BE2C (cell line): ENCODE measurements at regions not wholly inside any gene's neighbourhood (a gene's known extent, or its start where the extent isn't known, plus 50 kb on each side); places are given as distances from the start of the nearest gene placed in this dataset.

Source experiments
- DNase-seq: peaks from one replicate; pipeline ENCODE4 v3.0.0-alpha.2; 2020
- H3K27me3 ChIP-seq: fragments of 250-450 bp; sonication (Bioruptor Pico); 2 replicates; pipeline ENCODE4 v1.5.1; 2020; ENCODE audit warnings: mild to moderate bottlenecking
- H3K36me3 ChIP-seq: fragments of 250-450 bp; sonication (Bioruptor Pico); 2 replicates; pipeline ENCODE4 v1.5.1; 2020; ENCODE audit warnings: mild to moderate bottlenecking
- H3K4me1 ChIP-seq: fragments of 250-450 bp; sonication (Bioruptor Pico); 2 replicates; pipeline ENCODE4 v1.5.1; 2020
- H3K4me3 ChIP-seq: 2 replicates; pipeline ENCODE4 v1.5.1; 2011; ENCODE audit warnings: low read depth, low read length
- H3K9me3 ChIP-seq: fragments of 250-450 bp; sonication (Bioruptor Pico); 2 replicates; pipeline ENCODE4 v1.5.1; 2020
- CTCF ChIP-seq: IDR thresholded peaks from 2 replicates; pipeline ENCODE4 v1.5.1; 2012; ENCODE audit warnings: mild to moderate bottlenecking, low read depth, low read length

DNA sequence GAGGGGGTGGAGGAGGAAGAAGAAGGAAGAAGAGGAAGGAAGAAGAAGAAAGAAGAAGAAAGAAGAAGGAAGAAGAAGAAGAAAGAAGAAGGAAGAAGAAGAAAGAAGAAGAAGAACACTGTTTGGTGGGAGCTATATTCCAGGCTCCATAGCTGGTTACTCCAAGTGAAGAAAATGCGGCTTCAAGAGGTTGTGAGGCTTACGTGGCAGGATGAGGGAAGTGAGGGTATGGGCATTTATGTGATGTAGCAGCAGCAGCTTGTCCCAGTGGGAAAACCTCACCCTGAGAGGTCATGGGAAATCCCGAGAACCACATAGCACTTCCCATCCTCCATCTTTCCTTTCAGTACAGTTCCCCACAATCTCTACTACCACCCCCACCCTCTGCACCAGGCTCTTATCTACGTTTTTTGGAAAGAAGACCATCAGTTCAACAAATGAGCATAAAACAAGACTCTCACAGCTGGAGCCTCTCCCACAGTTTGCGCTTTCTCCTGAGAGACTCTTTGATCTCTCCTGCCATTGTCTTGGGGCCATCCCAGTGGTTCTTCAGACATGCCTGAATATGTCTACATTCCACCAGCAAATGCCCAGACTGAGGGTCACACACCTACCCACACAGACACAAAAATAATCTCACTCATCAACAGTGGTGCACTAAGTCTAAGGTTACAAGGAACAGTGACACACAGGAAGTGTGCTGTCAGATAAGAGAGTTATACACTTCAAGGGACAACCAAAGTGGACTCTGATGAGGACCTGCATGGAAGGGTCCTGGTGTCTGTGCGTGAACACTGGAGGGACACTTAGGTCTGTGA is 77.9 kb upstream of the KCNJ15 start:
- no peaks in the 10 kb centered on the region for H3K27me3 ChIP-seq
- DNase-seq = no peak
- H3K36me3 ChIP-seq = no peaks in the 10 kb centered on the region
- no peak overlapping the region for H3K4me3 ChIP-seq
- H3K4me1 ChIP-seq = no peaks in the 10 kb centered on the region
- TF ChIP-seq CTCF = no peak
- no peaks in the 10 kb centered on the region for H3K9me3 ChIP-seq

DNA sequence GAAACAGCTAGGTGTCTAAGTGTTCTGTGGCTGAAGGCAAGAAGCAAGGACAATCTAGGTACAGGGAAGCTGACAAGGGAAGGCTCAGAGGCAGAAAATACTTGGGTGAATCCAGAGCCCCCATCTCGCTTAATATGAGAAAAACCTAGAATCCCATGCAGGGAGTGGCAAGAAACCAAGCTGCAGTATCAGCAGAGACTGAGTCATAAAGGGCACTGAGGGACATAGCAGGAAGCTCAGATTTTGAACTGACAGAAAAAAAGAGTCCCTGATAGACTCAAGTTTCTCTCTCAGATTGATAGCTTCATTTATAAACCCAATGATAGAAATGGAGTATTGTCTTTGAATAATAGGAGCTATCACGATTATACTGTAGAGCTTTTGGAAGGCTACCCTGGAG is 77.3 kb upstream of the KCNJ15 start:
- TF ChIP-seq CTCF = no peak
- Histone ChIP-seq H3K4me1 (no peaks in the 10 kb centered on the region), H3K4me3 (no peak overlapping the region), H3K9me3 (no peaks in the 10 kb centered on the region), H3K36me3 (no peaks in the 10 kb centered on the region), H3K27me3 (no peaks in the 10 kb centered on the region)
- DNase-seq = no peak

DNA sequence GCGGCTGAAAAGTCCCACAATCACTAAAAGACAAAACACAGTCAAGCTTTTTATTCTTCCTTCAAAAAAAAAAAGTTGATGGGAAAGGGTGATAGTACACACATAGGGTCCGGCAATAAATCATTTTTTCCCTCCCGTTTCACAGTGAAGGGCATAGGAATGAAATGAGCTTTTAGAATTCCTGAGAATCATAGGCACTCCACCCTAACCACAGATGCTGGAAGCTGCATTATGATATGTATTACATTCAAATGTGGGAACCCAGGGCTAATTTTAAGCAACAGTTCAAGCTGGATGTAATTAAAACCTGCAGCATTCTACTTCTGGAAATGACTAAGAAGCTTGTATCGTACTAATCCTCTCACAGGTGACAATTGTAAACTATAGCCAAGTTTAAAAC is 75.7 kb upstream of the KCNJ15 start:
- TF ChIP-seq CTCF = no peak
- no peak for DNase-seq
- no peaks in the 10 kb centered on the region for H3K27me3 ChIP-seq
- no peaks in the 10 kb centered on the region for H3K4me1 ChIP-seq
- no peaks in the 10 kb centered on the region for H3K36me3 ChIP-seq
- no peaks in the 10 kb centered on the region for H3K9me3 ChIP-seq
- no peak overlapping the region for H3K4me3 ChIP-seq

DNA sequence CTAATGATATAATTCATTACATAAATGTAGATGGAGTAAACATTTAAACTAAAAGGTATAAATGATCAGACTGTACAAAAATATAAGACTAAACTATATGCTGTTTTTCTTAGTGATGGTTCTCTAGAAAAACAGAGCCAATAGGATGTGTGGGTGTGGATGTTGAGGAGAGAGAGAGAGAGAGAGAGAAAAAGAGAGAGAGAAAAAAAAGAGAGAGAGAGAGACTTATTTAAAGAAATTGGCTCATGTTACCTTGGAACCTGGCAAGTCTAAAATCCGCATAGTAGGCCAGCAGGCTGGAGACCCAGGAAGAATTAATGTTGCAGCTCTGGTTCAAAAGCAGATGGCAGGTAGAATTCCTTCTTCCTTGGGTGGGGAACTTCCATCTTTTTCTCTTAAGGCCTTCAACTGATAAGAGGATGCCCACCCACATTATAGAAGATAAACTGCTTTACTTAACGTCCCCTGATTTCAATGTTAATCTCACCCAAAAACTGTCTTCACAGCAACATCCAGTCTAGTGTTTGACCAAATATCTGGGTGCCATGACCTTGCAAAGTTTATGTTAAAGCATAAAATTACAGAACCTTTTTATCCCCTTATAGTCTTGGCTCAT is 74.3 kb upstream of the KCNJ15 start:
- no peaks in the 10 kb centered on the region for H3K36me3 ChIP-seq
- no peaks in the 10 kb centered on the region for H3K27me3 ChIP-seq
- H3K4me1 ChIP-seq = no peaks in the 10 kb centered on the region
- TF ChIP-seq CTCF = no peak
- no peak overlapping the region for H3K4me3 ChIP-seq
- no peak for DNase-seq
- no peaks in the 10 kb centered on the region for H3K9me3 ChIP-seq

- no peak for DNase-seq
- TF ChIP-seq CTCF = no peak
- Histone ChIP-seq H3K27me3 (no peaks in the 10 kb centered on the region), H3K4me3 (no peak overlapping the region), H3K4me1 (no peaks in the 10 kb centered on the region), H3K36me3 (no peaks in the 10 kb centered on the region), H3K9me3 (no peaks in the 10 kb centered on the region)
Measured at GRCh38 chr21:38183961-38184360, 72.8 kb upstream of the KCNJ15 start.

- Histone ChIP-seq H3K36me3 (no peaks in the 10 kb centered on the region), H3K9me3 (no peaks in the 10 kb centered on the region), H3K4me1 (no peaks in the 10 kb centered on the region), H3K4me3 (no peak overlapping the region), H3K27me3 (no peaks in the 10 kb centered on the region)
- no peak for TF ChIP-seq CTCF
- no peak for DNase-seq
Measured at GRCh38 chr21:38186661-38187270, 70.0 kb upstream of the KCNJ15 start.
